Liver (tissue), 8 donors: ENCODE measurements at regions not wholly inside any gene's neighbourhood (a gene's known extent, or its start where the extent isn't known, plus 50 kb on each side); places are given as distances from the start of the nearest gene placed in this dataset.

Experiments used
- DNase-seq: peaks from one replicate; pipeline ENCODE4 v3.0.0-alpha.2; 2017; ENCODE audit warnings: low spot score
- H3K27ac ChIP-seq, 2 donors: one replicate each; pipeline ENCODE4 v1.7.0; 2013; ENCODE audit warnings: inconsistent platforms in 2 of 2, low read length in 2 of 2, control low read depth in 1 of 2, low read depth in 1 of 2, mild to moderate bottlenecking in 1 of 2
- H3K27me3 ChIP-seq, 4 donors: one replicate each; pipeline versions ENCODE4 v1.6.1 to v1.7.0; 2013; ENCODE audit warnings: low read length in 3 of 4, inconsistent platforms in 1 of 4, mild to moderate bottlenecking in 1 of 4, moderate library complexity in 1 of 4; ENCODE audit not compliant: control insufficient read depth in 4 of 4, insufficient read depth in 4 of 4
- H3K36me3 ChIP-seq, 4 donors: one replicate each; pipeline versions ENCODE4 v1.6.1 to v1.7.0; 2013; ENCODE audit warnings: low read length in 3 of 4, mild to moderate bottlenecking in 3 of 4, low read depth in 1 of 4, moderate library complexity in 1 of 4; ENCODE audit not compliant: control insufficient read depth in 4 of 4, insufficient read depth in 3 of 4
- H3K4me1 ChIP-seq, 4 donors: one replicate each; pipeline versions ENCODE4 v1.6.1 to v1.7.0; 2013; ENCODE audit warnings: low read length in 3 of 4, mild to moderate bottlenecking in 3 of 4, moderate library complexity in 1 of 4; ENCODE audit not compliant: control insufficient read depth in 4 of 4, insufficient read depth in 4 of 4
- H3K4me3 ChIP-seq, 3 donors: one replicate each; pipeline versions ENCODE4 v1.6.1 to v1.7.0; 2013; ENCODE audit warnings: low read length in 3 of 3, control low read depth in 1 of 3, low read depth in 1 of 3, mild to moderate bottlenecking in 1 of 3
- H3K9ac ChIP-seq, 2 donors: one replicate each; pipeline ENCODE4 v1.7.0; 2013; ENCODE audit warnings: low read length in 2 of 2, mild to moderate bottlenecking in 2 of 2, moderate library complexity in 2 of 2, control low read depth in 1 of 2, low read depth in 1 of 2
- H3K9me3 ChIP-seq, 4 donors: one replicate each; pipeline versions ENCODE4 v1.6.1 to v1.7.0; 2013; ENCODE audit warnings: low read length in 3 of 4; ENCODE audit not compliant: control insufficient read depth in 4 of 4
- EGR1 ChIP-seq, 2 donors: IDR thresholded peaks; 2 replicates each; pipeline ENCODE4 v1.6.1; 2016 to 2018; ENCODE audit warnings: antibody characterized with exemption in 2 of 2, low read depth in 2 of 2
- FOXA1 ChIP-seq: IDR thresholded peaks from 2 replicates; pipeline ENCODE4 v1.6.1; 2016; ENCODE audit warnings: antibody characterized with exemption
- FOXA2 ChIP-seq: IDR thresholded peaks from 2 replicates; pipeline ENCODE4 v1.6.1; 2016; ENCODE audit warnings: antibody characterized with exemption
- GABPA ChIP-seq, 2 donors: IDR thresholded peaks in 1 of 2; conservative IDR thresholded peaks in 1 of 2; 2 replicates each; pipeline ENCODE4 v1.6.1; 2016; ENCODE audit warnings: antibody characterized with exemption in 2 of 2, mild to moderate bottlenecking in 1 of 2, moderate library complexity in 1 of 2
- HNF4A ChIP-seq, 2 donors: conservative IDR thresholded peaks; 2 replicates each; pipeline ENCODE4 v1.6.1; 2016; ENCODE audit warnings: antibody characterized with exemption in 2 of 2, mild to moderate bottlenecking in 2 of 2
- HNF4G ChIP-seq: IDR thresholded peaks from 2 replicates; pipeline ENCODE4 v1.6.1; 2016; ENCODE audit warnings: antibody characterized with exemption
- JUND ChIP-seq, 2 donors: IDR thresholded peaks; 2 replicates each; pipeline ENCODE4 v1.6.1; 2016; ENCODE audit warnings: antibody characterized with exemption in 2 of 2
- NR2F2 ChIP-seq: IDR thresholded peaks from 2 replicates; pipeline ENCODE4 v1.6.1; 2016; ENCODE audit warnings: antibody characterized with exemption
- RAD21 ChIP-seq, 2 donors: IDR thresholded peaks; 2 replicates each; pipeline ENCODE4 v1.6.1; 2016; ENCODE audit warnings: antibody characterized with exemption in 2 of 2, mild to moderate bottlenecking in 2 of 2
- RXRA ChIP-seq, 2 donors: IDR thresholded peaks; 2 replicates each; pipeline ENCODE4 v1.6.1; 2017 to 2018; ENCODE audit warnings: antibody characterized with exemption in 2 of 2, mild to moderate bottlenecking in 1 of 2
- SP1 ChIP-seq: IDR thresholded peaks from 2 replicates; pipeline ENCODE4 v1.6.1; 2018; ENCODE audit warnings: antibody characterized with exemption, mild to moderate bottlenecking
- TAF1 ChIP-seq: conservative IDR thresholded peaks from 2 replicates; pipeline ENCODE4 v1.6.1; 2016; ENCODE audit warnings: antibody characterized with exemption, mild to moderate bottlenecking
- YY1 ChIP-seq: IDR thresholded peaks from 2 replicates; pipeline ENCODE4 v1.6.1; 2016; ENCODE audit warnings: antibody characterized with exemption, mild to moderate bottlenecking
- WGBS: extraction: QIAGEN DNeasy Blood & Tissue Kit; methylation state at CpG from one replicate; pipeline ENCODE4 v1.1.7; 2013; 5-methylcytosine and 5-hydroxymethylcytosine counted together
- TF ChIP-seq, protein P1 (sequence below): IDR thresholded peaks from 2 replicates; pipeline ENCODE4 v1.6.1; 2016; ENCODE audit warnings: antibody characterized with exemption
- TF ChIP-seq, protein P2 (sequence below): IDR thresholded peaks from 2 replicates; pipeline ENCODE4 v1.6.1; 2016; ENCODE audit warnings: antibody characterized with exemption
- TF ChIP-seq, protein P3 (sequence below): IDR thresholded peaks from 2 replicates; pipeline ENCODE4 v1.6.1; 2016; ENCODE audit warnings: antibody characterized with exemption
- TF ChIP-seq, protein P4 (sequence below): IDR thresholded peaks from 2 replicates; pipeline ENCODE4 v1.6.1; 2016; ENCODE audit warnings: antibody characterized with exemption, mild to moderate bottlenecking
- TF ChIP-seq, protein P5 (sequence below): fragments of 150-350 bp; IDR thresholded peaks from 2 replicates; pipeline ENCODE4 v1.5.1; 2017; ENCODE audit warnings: improper control_type of control experiment, low read depth, low read length; ENCODE audit not compliant: missing input control
- donor health status: healthy.
- donor health status: healthy.
- donor health status: healthy.
- donor health status: healthy.
- donor health status: healthy.

DNA sequence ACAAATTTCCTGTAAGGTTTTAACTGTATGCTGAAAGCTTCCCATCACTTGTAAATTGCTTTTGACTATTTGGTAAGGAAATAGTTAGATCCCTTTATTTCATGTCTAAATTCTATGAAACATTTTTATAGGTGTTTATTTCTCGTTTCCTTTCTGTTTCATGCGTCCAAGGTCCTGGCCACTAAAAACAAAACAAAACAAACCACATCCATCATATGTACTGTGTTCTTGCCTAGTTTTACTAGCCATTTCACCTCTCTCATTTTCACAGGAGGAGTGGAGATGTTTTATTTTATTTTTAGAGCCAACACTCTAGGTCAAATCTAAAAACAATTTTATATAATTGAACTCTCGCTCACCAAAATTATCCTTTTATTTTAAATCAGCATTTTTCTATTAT is 375.2 kb upstream of the CTSO start:
- TF ChIP-seq GABPA (IDR thresholded peaks at IDR 0.05 in 1 of 2, conservative IDR thresholded peaks at IDR 0.05 in 1 of 2) (no peak), TAF1 (no peak), NR2F2 (no peak), HNF4G (no peak), HNF4A (conservative IDR thresholded peaks at IDR 0.05) (no peak)
- TF ChIP-seq, protein P1, sequence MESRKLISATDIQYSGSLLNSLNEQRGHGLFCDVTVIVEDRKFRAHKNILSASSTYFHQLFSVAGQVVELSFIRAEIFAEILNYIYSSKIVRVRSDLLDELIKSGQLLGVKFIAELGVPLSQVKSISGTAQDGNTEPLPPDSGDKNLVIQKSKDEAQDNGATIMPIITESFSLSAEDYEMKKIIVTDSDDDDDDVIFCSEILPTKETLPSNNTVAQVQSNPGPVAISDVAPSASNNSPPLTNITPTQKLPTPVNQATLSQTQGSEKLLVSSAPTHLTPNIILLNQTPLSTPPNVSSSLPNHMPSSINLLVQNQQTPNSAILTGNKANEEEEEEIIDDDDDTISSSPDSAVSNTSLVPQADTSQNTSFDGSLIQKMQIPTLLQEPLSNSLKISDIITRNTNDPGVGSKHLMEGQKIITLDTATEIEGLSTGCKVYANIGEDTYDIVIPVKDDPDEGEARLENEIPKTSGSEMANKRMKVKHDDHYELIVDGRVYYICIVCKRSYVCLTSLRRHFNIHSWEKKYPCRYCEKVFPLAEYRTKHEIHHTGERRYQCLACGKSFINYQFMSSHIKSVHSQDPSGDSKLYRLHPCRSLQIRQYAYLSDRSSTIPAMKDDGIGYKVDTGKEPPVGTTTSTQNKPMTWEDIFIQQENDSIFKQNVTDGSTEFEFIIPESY = no peak
- TF ChIP-seq, protein P2, sequence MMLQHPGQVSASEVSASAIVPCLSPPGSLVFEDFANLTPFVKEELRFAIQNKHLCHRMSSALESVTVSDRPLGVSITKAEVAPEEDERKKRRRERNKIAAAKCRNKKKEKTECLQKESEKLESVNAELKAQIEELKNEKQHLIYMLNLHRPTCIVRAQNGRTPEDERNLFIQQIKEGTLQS = no peak
- TF ChIP-seq, protein P3, sequence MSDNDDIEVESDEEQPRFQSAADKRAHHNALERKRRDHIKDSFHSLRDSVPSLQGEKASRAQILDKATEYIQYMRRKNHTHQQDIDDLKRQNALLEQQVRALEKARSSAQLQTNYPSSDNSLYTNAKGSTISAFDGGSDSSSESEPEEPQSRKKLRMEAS = no peak
- WGBS = 79% methylated on average over 3 of the region's 3 CpGs
- Histone ChIP-seq H3K9me3 (no peaks in the 10 kb centered on the region), H3K4me3 (no peak overlapping the region), H3K27me3 (no peaks in the 10 kb centered on the region), H3K4me1 (peaks cover 0 to 3% (median 0%) of the 10 kb centered on the region in 4 donors), H3K36me3 (no peaks in the 10 kb centered on the region), H3K9ac (no peak overlapping the region), H3K27ac (no peak overlapping the region)
- DNase-seq = no peak

DNA sequence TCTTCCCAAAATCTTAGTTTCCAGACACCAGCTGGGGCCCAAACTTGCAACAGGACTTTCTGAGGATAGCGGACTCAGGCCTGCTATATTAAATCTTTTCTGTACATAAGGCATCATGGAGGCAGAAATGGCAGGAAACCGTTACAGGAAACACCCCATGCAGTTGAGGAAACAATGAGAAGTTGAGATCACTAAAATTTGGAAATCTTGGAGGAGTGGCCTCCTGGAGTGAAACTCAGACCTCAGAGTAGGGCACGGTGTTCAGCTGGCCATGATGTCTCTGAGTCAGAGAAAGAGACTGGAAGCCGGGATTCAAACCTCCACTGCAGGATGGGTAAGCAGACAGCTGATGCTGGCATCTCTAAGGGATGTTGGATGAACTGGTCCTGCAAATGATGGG is 372.6 kb upstream of the CTSO start:
- Histone ChIP-seq H3K27ac (no peak overlapping the region), H3K9ac (no peak overlapping the region), H3K4me1 (peaks cover 0 to 3% (median 0%) of the 10 kb centered on the region in 4 donors), H3K27me3 (no peaks in the 10 kb centered on the region), H3K4me3 (no peak overlapping the region), H3K9me3 (no peaks in the 10 kb centered on the region), H3K36me3 (no peaks in the 10 kb centered on the region)
- no peak for DNase-seq
- WGBS = 81% methylated on average over 4 of the region's 4 CpGs
- TF ChIP-seq SP1 = no peak
- no peak for TF ChIP-seq EGR1 (IDR thresholded peaks at IDR 0.05; ENCODE audit: low read depth in 2 of 2)
- no peak for TF ChIP-seq YY1
- no peak for TF ChIP-seq FOXA1
- no peak for TF ChIP-seq HNF4A (conservative IDR thresholded peaks at IDR 0.05)
- TF ChIP-seq, protein P3 = no peak
- TF ChIP-seq TAF1 = no peak
- no peak for TF ChIP-seq FOXA2
- TF ChIP-seq, protein P1 = no peak
- TF ChIP-seq GABPA (IDR thresholded peaks at IDR 0.05 in 1 of 2, conservative IDR thresholded peaks at IDR 0.05 in 1 of 2) = no peak
- TF ChIP-seq NR2F2 = no peak
- TF ChIP-seq RXRA (IDR thresholded peaks at IDR 0.05) = no peak
- no peak for TF ChIP-seq HNF4G
- TF ChIP-seq, protein P2 = no peak
- TF ChIP-seq, protein P4, sequence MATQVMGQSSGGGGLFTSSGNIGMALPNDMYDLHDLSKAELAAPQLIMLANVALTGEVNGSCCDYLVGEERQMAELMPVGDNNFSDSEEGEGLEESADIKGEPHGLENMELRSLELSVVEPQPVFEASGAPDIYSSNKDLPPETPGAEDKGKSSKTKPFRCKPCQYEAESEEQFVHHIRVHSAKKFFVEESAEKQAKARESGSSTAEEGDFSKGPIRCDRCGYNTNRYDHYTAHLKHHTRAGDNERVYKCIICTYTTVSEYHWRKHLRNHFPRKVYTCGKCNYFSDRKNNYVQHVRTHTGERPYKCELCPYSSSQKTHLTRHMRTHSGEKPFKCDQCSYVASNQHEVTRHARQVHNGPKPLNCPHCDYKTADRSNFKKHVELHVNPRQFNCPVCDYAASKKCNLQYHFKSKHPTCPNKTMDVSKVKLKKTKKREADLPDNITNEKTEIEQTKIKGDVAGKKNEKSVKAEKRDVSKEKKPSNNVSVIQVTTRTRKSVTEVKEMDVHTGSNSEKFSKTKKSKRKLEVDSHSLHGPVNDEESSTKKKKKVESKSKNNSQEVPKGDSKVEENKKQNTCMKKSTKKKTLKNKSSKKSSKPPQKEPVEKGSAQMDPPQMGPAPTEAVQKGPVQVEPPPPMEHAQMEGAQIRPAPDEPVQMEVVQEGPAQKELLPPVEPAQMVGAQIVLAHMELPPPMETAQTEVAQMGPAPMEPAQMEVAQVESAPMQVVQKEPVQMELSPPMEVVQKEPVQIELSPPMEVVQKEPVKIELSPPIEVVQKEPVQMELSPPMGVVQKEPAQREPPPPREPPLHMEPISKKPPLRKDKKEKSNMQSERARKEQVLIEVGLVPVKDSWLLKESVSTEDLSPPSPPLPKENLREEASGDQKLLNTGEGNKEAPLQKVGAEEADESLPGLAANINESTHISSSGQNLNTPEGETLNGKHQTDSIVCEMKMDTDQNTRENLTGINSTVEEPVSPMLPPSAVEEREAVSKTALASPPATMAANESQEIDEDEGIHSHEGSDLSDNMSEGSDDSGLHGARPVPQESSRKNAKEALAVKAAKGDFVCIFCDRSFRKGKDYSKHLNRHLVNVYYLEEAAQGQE = no peak
- TF ChIP-seq, protein P5, sequence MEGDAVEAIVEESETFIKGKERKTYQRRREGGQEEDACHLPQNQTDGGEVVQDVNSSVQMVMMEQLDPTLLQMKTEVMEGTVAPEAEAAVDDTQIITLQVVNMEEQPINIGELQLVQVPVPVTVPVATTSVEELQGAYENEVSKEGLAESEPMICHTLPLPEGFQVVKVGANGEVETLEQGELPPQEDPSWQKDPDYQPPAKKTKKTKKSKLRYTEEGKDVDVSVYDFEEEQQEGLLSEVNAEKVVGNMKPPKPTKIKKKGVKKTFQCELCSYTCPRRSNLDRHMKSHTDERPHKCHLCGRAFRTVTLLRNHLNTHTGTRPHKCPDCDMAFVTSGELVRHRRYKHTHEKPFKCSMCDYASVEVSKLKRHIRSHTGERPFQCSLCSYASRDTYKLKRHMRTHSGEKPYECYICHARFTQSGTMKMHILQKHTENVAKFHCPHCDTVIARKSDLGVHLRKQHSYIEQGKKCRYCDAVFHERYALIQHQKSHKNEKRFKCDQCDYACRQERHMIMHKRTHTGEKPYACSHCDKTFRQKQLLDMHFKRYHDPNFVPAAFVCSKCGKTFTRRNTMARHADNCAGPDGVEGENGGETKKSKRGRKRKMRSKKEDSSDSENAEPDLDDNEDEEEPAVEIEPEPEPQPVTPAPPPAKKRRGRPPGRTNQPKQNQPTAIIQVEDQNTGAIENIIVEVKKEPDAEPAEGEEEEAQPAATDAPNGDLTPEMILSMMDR = no peak
- TF ChIP-seq RAD21 (IDR thresholded peaks at IDR 0.05) = no peak
- TF ChIP-seq JUND (IDR thresholded peaks at IDR 0.05) = no peak
